Activated naive CD4-positive, alpha-beta T cell treated with anti-CD3 and anti-CD28 coated beads, Interleukin-2, amount 10 ng/mL, durations not matched to agents 7 days and 5 days (primary cell): ENCODE measurements at regions not wholly inside any gene's neighbourhood (a gene's known extent, or its start where the extent isn't known, plus 50 kb on each side); places are given as distances from the start of the nearest gene placed in this dataset.

Experiments
- CTCF ChIA-PET: fragments of 350-600 bp; sonication (Branson Sonifier 250); formaldehyde crosslinking; loops from one replicate; lab custom pipeline; 2021; ENCODE audit warnings: antibody characterized with exemption; lab: Charles Lee
- DNase-seq: peaks from one replicate; pipeline ENCODE4 v3.0.0-alpha.2; 2020
- H3K27ac Mint-ChIP-seq: one replicate; pipeline ENCODE4 v1.8.0; 2021; ENCODE audit warnings: mild to moderate bottlenecking, moderate library complexity, mixed read lengths
- H3K27me3 Mint-ChIP-seq: one replicate; pipeline ENCODE4 v1.8.0; 2021; ENCODE audit warnings: mild to moderate bottlenecking, mixed read lengths
- H3K36me3 Mint-ChIP-seq: one replicate; pipeline ENCODE4 v1.8.0; 2021; ENCODE audit warnings: mixed read lengths
- H3K4me1 Mint-ChIP-seq: one replicate; pipeline ENCODE4 v1.8.0; 2021; ENCODE audit warnings: mixed read lengths
- H3K4me3 Mint-ChIP-seq: one replicate; pipeline ENCODE4 v1.8.0; 2021; ENCODE audit warnings: mild to moderate bottlenecking, moderate library complexity, mixed read lengths
- H3K9me3 Mint-ChIP-seq: one replicate; pipeline ENCODE4 v1.8.0; 2021; ENCODE audit warnings: mixed read lengths

DNA sequence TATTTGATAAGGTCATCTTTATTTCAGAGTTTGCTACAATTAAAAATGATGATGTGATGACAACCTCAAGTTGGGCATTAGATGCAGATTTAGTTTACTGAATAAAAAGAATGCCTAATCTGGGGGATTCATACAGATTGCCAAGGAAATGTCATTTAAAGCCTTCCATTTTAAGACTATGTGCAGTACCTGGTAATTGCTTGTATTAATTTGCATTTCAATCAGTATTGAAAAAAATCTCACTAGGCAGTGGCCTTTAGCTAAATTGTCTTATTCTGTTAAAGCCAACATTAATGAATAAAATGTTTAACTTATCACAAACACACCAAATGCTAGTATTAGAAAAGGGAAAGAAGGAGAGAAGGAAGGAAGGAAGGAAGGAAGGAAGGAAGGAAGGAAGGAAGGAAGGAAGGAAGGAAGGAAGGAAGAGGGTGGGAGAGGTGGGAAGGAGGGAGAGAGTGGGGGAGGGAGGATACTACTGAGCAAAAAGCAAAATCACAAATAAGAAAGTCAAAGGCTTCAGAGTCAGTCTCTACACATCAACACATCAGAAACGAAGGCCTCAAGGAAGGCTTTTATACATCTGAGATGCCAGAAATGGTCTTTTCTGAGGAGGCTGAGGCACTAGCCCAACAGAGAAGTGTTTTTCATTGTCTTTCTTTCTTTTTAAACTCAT is 271.1 kb upstream of the CLEC14A start:
- H3K27me3 Mint-ChIP-seq = no peaks in the 10 kb centered on the region
- no peak overlapping the region for H3K4me3 Mint-ChIP-seq
- no peaks in the 10 kb centered on the region for H3K36me3 Mint-ChIP-seq
- DNase-seq = no peak
- no peaks in the 10 kb centered on the region for H3K9me3 Mint-ChIP-seq
- CTCF ChIA-PET = no interaction called here
- H3K4me1 Mint-ChIP-seq = no peaks in the 10 kb centered on the region
- no peak overlapping the region for H3K27ac Mint-ChIP-seq

DNA sequence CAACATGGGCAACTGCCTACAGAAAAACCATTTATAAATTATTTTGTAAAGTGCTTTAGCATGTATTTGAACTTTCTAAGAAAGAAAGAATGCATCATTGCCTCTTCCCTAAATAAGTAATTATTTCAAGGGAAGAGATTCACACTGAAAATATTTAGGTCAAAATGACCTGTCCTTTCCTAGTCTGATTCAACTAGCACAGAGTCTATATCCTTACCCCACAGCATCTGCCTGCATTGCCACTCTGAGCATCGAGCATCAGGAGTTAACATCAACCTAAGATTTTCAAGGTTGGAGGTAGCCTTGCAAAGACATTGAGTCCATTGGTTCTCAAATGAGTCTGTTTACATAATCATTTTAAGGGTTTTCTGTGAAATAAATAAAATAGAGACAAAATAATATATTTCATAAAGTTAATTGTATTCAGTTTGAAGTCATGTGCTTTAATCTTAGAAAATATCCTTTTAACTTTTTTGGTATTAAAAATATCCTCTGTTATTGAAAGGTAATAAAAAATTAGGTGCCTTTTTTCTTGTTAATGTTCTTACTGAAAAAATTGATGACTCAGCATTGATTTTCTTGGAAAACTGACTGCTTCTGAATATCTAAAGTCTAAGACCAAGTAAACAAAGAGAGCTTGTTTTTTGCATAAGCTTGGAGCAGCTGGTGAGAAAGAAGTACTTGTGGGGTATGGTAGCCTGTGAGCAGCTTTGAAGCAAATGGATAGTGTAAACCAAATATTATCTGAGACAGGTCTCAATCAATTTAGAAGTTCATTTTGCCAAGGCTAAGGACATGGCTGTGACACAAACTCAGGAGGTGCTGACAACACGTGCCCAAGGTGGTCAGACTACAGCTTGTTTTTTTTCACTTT is 269.0 kb upstream of the CLEC14A start:
- CTCF ChIA-PET = no interaction called here
- H3K4me1 Mint-ChIP-seq = no peaks in the 10 kb centered on the region
- DNase-seq = no peak
- H3K36me3 Mint-ChIP-seq = no peaks in the 10 kb centered on the region
- no peaks in the 10 kb centered on the region for H3K9me3 Mint-ChIP-seq
- H3K27me3 Mint-ChIP-seq = no peaks in the 10 kb centered on the region
- no peak overlapping the region for H3K27ac Mint-ChIP-seq
- no peak overlapping the region for H3K4me3 Mint-ChIP-seq

DNA sequence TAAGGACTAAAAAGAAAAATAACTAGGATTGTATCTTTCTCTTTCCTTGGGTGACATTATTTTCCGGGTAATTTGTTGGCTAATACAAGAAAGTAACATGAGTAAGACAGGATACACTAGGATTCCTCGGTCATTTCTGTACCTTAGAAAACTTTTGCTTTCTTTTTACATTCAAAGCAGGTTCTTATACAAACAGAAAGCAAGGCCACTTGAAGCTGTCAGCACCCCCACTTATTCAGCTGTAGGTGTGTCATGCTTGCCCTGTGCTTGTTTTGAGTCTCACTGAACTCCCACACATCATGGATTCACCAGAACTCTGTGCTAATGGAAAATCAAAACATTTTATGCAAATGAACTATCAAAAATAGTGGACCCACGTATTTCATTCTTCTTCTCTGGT is 266.8 kb upstream of the CLEC14A start:
- DNase-seq = no peak
- no peak overlapping the region for H3K4me3 Mint-ChIP-seq
- no peaks in the 10 kb centered on the region for H3K36me3 Mint-ChIP-seq
- no peaks in the 10 kb centered on the region for H3K9me3 Mint-ChIP-seq
- CTCF ChIA-PET = no interaction called here
- no peaks in the 10 kb centered on the region for H3K4me1 Mint-ChIP-seq
- H3K27me3 Mint-ChIP-seq = no peaks in the 10 kb centered on the region
- no peak overlapping the region for H3K27ac Mint-ChIP-seq

DNA sequence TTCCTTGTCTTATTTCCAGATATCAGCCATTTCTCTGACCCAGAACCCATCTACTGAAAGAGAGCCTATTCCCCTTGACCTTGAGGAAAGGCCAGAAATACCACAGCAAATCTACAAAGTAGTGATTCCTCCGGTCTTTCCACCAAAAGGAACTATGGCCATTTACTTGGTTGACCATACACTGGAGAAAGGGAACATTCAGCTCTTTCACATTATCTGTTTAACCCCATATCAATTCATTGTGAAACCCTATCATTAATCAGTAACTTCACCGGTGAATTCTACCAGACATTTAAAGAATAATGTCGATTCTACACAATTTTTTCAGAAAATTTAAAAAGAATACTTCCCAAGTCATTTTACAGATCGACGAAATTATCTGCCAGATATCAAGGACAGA is 265.7 kb upstream of the CLEC14A start:
- no peaks in the 10 kb centered on the region for H3K9me3 Mint-ChIP-seq
- H3K4me3 Mint-ChIP-seq = no peak overlapping the region
- no peak for DNase-seq
- H3K36me3 Mint-ChIP-seq = no peaks in the 10 kb centered on the region
- H3K27ac Mint-ChIP-seq = no peak overlapping the region
- CTCF ChIA-PET = no interaction called here
- no peaks in the 10 kb centered on the region for H3K4me1 Mint-ChIP-seq
- H3K27me3 Mint-ChIP-seq = no peaks in the 10 kb centered on the region

DNA sequence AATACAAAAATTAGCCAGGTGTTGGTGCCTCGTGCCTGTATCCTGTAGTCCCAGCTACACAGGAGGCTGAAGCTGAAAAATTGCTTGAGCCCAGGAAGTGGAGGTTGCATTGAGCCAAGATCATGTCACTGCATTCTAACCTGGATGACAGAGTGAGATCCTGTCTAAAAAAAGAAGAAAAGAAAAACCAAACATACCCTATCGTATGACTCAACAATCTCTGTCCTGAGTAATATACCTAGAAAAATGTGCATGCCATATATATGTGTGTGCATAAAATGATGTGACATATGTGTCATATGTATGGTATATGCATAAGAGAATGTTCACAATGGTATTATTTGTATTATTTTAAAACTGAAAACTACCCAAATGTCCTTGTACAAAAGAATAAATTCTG is 261.5 kb upstream of the CLEC14A start:
- Mint-ChIP-seq H3K36me3 (no peaks in the 10 kb centered on the region), H3K27me3 (no peaks in the 10 kb centered on the region), H3K9me3 (no peaks in the 10 kb centered on the region), H3K27ac (no peak overlapping the region), H3K4me1 (no peaks in the 10 kb centered on the region), H3K4me3 (no peak overlapping the region)
- CTCF ChIA-PET = no interaction called here
- DNase-seq = no peak

DNA sequence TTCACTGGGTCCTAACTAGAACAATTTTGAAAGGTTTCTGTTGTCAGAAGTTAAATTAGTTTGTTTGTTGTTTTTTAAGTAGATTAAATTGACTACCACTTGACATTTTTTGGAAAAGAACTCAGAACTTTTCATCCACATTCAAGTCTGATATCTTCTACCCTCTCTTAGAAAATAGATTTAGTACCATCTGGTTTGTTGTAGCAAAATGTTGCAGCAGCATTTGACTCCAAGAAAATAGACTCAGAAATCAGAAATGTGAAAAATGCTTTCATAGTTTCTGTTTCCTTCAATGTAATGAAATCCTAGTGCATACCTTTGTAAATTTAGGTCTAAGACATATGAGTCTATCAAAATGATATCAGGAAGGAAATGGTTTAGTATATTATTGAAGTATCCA is 256.3 kb upstream of the CLEC14A start:
- no peaks in the 10 kb centered on the region for H3K9me3 Mint-ChIP-seq
- no peak for DNase-seq
- CTCF ChIA-PET = no interaction called here
- H3K4me1 Mint-ChIP-seq = no peaks in the 10 kb centered on the region
- H3K4me3 Mint-ChIP-seq = no peak overlapping the region
- no peak overlapping the region for H3K27ac Mint-ChIP-seq
- H3K36me3 Mint-ChIP-seq = no peaks in the 10 kb centered on the region
- no peaks in the 10 kb centered on the region for H3K27me3 Mint-ChIP-seq

DNA sequence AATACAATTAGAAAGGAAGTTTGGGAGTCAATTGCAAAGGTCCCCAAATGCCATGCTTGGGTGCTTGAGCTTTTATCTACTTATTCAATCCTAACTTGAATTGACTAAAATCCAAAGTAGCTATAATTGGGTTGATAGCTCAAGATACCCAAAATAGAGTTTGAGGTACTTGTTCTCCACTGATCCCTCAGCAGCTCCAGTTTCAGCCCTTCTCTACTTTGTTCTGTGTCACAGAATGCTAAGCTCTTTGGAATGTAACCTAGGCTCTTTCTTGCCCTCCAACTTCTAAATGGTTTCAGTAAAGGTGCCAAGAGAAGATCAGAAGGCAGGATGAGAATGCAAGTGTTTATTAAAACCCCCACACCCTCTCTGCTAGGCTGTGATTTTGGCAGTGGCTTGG is 251.4 kb upstream of the CLEC14A start:
- Mint-ChIP-seq H3K4me3 (no peak overlapping the region), H3K9me3 (no peaks in the 10 kb centered on the region), H3K36me3 (no peaks in the 10 kb centered on the region), H3K27ac (no peak overlapping the region), H3K4me1 (no peaks in the 10 kb centered on the region), H3K27me3 (no peaks in the 10 kb centered on the region)
- CTCF ChIA-PET = no interaction called here
- no peak for DNase-seq

DNA sequence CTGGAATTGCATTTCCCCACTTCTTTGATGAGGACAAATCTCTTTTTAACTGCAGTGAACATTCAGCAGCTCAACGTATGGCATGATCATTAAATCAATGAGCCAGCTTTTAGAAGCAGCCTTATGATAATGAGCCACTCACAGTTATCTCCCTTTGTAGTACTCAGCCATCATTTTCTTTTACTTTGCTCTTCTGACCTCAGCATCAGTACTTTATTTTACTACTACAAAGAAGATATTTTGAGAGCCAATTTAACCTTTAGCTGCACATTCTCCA is 250.0 kb upstream of the CLEC14A start:
- Mint-ChIP-seq H3K27me3 (no peaks in the 10 kb centered on the region), H3K27ac (no peak overlapping the region), H3K9me3 (no peaks in the 10 kb centered on the region), H3K4me3 (no peak overlapping the region), H3K4me1 (no peaks in the 10 kb centered on the region), H3K36me3 (no peaks in the 10 kb centered on the region)
- CTCF ChIA-PET = no interaction called here
- DNase-seq = no peak

DNA sequence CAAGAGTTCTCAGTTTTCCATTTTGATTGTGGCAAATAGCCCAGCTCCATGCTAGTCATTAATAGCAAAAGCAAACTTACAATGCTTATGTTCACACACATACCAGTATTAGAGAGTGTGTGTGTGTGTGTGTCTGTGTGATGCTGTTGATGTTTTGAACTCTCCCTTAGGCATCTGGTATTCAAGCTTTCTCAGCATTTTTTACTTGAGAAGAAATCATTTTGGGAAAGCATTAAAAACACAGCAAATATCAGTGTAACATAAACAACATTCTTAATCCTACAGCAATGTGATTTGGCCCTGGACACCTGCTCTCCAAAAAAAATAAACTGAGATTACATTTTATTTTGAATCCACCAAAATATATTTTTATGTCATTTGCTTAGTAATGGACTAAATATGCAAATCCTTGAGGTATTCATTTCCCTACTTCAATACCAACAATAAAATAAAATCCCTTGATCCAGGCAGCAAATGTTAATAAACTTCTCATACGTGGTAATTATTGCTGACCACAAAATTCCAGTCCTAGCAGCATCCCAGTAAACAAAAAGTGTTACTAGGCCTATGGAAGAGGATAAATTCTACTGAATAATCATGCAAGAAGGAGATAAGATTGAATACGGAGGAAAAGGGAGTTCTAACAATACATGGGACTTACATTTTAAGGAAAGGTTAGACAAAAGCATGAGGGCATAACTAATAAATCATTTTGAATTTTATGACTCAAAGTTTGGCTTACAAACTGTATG is 249.5 kb upstream of the CLEC14A start:
- CTCF ChIA-PET = no interaction called here

DNA sequence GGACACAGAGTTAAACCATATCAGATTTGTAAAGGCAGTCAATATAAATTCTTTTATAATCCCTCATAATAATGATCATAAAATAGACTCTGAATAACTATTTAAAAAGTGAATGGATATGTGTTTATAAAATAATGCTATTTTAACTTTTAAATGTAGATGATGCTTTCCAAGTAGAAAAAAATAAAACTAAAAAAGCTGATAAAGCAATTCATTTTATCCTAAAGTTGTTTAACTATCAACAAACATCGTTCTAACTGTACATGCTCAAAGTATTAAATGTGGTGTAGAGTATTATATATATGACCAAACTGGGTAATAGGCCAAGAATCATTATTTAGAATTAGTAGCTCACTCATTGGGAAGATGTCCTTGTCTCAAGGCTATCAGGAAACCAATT is 248.3 kb upstream of the CLEC14A start:
- no peaks in the 10 kb centered on the region for H3K36me3 Mint-ChIP-seq
- no peak overlapping the region for H3K27ac Mint-ChIP-seq
- CTCF ChIA-PET = no interaction called here
- H3K4me1 Mint-ChIP-seq = no peaks in the 10 kb centered on the region
- no peaks in the 10 kb centered on the region for H3K9me3 Mint-ChIP-seq
- no peaks in the 10 kb centered on the region for H3K27me3 Mint-ChIP-seq
- no peak overlapping the region for H3K4me3 Mint-ChIP-seq
- no peak for DNase-seq

More for the DNA sequence above, 249.5 kb upstream of the CLEC14A start:
- Mint-ChIP-seq H3K27me3 (no peaks in the 10 kb centered on the region), H3K27ac (no peak overlapping the region), H3K4me3 (no peak overlapping the region), H3K9me3 (no peaks in the 10 kb centered on the region), H3K36me3 (no peaks in the 10 kb centered on the region), H3K4me1 (no peaks in the 10 kb centered on the region)
- DNase-seq = no peak

DNA sequence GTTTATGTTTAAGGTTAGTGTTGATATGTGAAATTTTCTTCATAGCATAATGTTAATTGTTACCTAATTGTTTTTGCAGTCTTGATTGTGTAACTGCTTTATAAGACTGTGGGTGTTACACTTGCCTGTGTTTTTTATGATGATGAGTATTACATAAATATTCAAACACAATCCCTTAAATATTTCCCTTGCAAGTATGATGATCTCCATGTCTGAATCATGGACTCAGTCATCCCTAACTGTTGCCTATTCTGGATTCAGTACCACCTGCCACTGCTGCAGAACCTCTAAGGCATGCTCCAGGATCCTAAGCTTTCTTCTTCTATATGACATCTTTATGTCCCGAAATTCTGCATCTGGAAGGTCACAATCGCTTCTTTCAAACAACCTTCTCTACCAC is 246.3 kb upstream of the CLEC14A start:
- no peak overlapping the region for H3K27ac Mint-ChIP-seq
- H3K27me3 Mint-ChIP-seq = no peaks in the 10 kb centered on the region
- no peak overlapping the region for H3K4me3 Mint-ChIP-seq
- no peaks in the 10 kb centered on the region for H3K4me1 Mint-ChIP-seq
- DNase-seq = no peak
- no peaks in the 10 kb centered on the region for H3K36me3 Mint-ChIP-seq
- H3K9me3 Mint-ChIP-seq = no peaks in the 10 kb centered on the region
- CTCF ChIA-PET = no interaction called here

DNA sequence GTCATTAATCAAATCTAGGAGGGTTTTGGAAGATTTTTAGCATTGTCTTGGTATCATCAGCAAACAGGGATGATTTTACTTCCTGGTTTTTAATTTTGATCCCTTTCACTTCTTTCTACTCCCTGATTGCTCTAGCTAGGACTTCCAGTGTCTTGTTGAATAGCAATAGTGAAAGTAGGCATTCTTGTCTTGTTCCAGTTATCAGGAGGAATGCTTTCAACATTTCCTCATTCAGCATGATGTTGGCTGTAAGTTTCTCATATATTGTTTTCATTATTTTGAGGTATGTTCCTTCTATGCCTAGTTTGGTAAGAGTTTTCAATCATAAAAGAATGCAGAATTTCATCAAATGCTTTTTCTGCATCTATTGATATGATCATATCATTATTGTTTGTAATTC is 244.2 kb upstream of the CLEC14A start:
- no peak overlapping the region for H3K27ac Mint-ChIP-seq
- CTCF ChIA-PET = no interaction called here
- DNase-seq = no peak
- no peaks in the 10 kb centered on the region for H3K27me3 Mint-ChIP-seq
- no peak overlapping the region for H3K4me3 Mint-ChIP-seq
- no peaks in the 10 kb centered on the region for H3K36me3 Mint-ChIP-seq
- H3K4me1 Mint-ChIP-seq = no peaks in the 10 kb centered on the region
- no peaks in the 10 kb centered on the region for H3K9me3 Mint-ChIP-seq

DNA sequence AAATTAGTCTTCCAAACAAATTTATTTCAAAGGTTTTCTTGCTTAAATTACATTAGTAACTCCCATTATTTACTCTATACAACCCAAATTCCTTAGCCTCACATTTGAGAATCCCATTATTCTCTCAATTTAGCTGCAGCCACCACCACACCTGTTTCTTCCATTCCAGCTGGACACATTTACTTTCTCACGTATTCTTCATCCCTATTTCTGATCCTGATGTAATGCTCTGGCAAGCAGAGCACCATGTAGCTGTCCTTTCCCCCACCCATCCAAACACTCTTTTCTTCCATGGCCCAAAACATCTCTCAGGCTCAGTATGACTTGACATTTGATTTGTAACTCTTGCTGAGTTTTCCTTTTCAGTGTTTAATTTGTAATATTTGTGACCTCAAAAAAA is 240.2 kb upstream of the CLEC14A start:
- no peak overlapping the region for H3K27ac Mint-ChIP-seq
- peaks cover 3% of the 10 kb centered on the region for H3K9me3 Mint-ChIP-seq

DNA sequence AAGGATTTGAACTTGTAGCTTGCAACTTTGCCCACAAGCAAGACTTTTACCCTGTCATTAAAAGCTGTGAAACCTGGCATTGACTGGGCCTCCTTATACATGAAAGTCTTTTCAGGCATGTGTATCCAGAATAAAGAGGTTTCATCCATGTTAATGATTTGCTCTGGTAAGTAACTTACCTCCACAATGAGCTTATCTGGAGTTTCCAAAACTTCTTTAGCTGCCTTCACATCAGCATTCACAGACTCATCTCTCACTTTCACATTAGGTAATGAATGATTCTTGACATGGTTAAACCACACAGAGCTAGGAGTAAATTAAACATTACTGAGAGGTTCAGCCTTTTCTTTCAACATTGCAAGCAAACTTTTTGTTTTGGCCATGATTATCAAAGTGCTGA is 234.4 kb upstream of the CLEC14A start:
- H3K4me1 Mint-ChIP-seq = no peaks in the 10 kb centered on the region
- no peaks in the 10 kb centered on the region for H3K36me3 Mint-ChIP-seq
- CTCF ChIA-PET = no interaction called here
- H3K27me3 Mint-ChIP-seq = no peaks in the 10 kb centered on the region
- DNase-seq = no peak
- H3K9me3 Mint-ChIP-seq = peaks cover 6% of the 10 kb centered on the region
- no peak overlapping the region for H3K27ac Mint-ChIP-seq
- no peak overlapping the region for H3K4me3 Mint-ChIP-seq

More for the DNA sequence above, 240.2 kb upstream of the CLEC14A start:
- CTCF ChIA-PET = no interaction called here
- H3K36me3 Mint-ChIP-seq = no peaks in the 10 kb centered on the region
- H3K4me3 Mint-ChIP-seq = no peak overlapping the region
- no peak for DNase-seq
- H3K27me3 Mint-ChIP-seq = no peaks in the 10 kb centered on the region
- H3K4me1 Mint-ChIP-seq = no peaks in the 10 kb centered on the region

DNA sequence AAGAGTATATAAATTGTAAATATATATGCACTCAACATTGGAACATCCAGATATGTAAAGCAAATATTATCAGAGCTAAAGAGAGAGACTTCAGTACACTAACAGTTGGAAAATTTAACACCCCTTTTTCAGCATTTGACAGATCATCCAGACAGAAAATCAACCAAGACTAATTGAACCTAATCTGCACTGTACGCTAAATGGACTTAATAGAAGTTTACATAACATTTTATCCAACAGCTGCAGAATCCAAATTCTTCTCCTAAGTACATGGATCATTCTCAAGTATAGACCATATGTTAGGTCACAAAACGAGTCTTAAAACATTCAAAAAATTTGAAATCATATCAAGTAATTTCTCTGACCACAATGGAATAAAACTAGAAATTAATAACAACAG is 229.1 kb upstream of the CLEC14A start:
- no peak overlapping the region for H3K4me3 Mint-ChIP-seq
- H3K4me1 Mint-ChIP-seq = no peaks in the 10 kb centered on the region
- CTCF ChIA-PET = no interaction called here
- H3K36me3 Mint-ChIP-seq = no peaks in the 10 kb centered on the region
- H3K9me3 Mint-ChIP-seq = peaks cover 3% of the 10 kb centered on the region
- DNase-seq = no peak
- no peak overlapping the region for H3K27ac Mint-ChIP-seq
- no peaks in the 10 kb centered on the region for H3K27me3 Mint-ChIP-seq
